NCI-H2107 (cell line): ENCODE measurements at regions not wholly inside any gene's neighbourhood (a gene's known extent, or its start where the extent isn't known, plus 50 kb on each side); places are given as distances from the start of the nearest gene placed in this dataset.
"Not testable (repeated sequence)": the region's sequence is repeated elsewhere in the genome, so short reads cannot be mapped to it uniquely, and the experiment has no call there.

Source experiments
- DNase-seq: peaks from one replicate; lab custom pipeline; 2025; lab: John Stamatoyannopoulos, UW

DNA sequence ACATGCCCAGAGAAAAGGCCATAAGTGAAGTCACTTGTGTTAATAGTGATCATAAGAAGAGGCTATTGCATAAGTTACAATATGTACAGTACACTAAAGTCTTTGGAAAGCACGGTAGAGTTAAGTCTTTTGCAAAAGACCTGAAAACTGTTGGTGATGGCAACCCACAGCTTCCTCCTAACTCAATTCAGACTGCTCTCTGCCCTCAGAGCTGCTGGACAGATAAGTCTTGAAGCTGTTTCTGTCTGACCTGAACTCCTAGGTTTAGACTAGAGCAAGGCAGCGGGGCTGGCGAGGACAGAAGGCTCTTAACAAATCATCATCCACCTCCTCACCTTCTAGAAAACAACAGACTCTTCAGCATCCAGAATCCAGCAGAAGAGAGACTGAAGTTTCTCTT, 125.4 kb downstream of the CD24 start:
- no peak for DNase-seq

DNA sequence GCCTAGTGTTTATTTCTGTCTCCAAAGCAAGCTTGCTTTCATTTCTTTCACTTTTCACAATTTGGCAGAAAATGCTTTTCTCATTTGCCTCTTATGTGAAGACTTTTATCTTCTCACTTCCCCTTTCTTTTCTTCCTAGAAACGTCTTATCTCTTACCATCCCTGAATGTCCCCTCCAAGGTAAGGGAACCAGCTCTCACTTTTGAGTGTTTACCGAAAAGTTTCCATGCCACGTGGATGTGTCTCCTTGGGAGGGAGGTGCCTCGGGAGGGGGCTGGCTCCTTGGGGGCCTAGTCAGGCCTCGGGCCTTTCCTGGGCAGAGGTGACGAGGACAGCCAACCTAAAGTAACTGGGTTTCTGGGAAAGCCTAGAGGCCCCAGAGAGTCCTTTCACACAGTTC, 127.4 kb downstream of the CD24 start:
- no peak for DNase-seq

DNA sequence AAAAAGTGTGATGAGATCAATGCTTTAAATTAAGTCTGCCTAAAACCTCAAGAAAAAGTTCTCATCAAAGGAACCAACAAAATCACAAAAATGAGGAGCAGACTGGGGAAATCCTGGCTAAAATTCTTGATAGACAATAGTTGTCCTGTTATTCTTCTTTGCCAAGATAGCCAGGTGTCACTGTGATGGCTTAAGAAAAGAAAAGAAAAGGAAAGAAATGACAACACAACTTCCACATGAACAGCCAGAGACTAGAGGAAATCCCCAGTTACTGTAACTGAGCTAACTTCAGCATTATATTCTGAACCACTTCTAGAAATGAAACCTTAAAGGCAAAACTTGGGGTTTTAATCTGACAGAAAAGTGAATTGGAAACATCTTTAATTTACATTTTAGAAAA, 129.6 kb downstream of the CD24 start:
- DNase-seq: no peak

DNA sequence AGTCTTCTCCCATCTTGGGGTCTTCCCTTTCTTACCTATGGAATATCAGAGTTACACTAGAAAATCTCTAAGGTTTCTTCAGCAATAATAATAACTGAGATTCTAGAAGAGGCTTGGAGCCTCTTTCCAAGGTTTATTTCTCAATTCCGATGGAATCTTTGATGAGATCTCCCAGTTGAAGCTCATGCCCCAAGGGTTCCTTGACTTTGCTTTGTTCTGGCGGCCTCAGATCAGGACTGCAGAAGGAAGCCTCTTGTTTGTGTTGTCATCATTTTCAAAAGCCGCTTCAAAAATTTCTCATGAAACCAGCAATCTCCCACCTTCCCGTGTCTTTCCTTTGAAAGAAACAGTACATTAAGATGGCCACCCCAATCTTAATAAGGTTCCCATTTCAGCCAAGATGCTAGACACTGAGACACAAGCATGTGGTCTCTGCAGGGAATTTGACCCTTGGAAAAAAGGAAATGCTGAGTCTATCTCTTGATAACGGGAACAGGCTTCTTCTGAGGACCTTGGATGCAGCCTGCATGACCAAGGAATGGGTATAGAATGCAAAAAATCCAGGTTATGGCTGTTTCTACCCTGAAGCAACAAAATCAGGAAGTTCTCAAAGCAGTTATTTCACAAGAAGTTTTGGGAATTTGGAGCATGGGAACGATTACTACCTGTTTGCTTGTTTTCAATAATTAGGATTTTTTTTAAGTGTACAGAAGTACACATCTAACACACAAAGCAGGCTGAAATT, 141.6 kb downstream of the CD24 start:
- no peak for DNase-seq

DNA sequence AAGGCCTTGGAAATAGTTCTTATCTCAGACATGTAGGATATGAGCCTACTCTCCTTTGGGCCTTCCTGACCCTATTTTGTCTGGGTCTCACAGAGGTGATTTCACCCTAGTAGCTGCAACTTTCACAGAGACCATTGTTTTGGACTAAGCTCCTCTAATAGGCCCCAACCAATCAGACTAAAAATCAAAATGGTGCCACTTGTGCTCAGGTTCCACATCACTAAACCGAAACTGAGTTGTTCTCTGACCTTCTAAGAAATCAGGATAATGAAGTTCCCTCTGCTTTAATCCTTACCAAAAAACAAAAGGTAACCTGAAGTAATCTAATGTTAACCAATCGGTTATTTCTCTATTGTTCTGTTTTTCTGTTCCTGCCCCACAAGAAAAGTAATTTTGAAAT, 143.6 kb downstream of the CD24 start:
- no peak for DNase-seq

DNA sequence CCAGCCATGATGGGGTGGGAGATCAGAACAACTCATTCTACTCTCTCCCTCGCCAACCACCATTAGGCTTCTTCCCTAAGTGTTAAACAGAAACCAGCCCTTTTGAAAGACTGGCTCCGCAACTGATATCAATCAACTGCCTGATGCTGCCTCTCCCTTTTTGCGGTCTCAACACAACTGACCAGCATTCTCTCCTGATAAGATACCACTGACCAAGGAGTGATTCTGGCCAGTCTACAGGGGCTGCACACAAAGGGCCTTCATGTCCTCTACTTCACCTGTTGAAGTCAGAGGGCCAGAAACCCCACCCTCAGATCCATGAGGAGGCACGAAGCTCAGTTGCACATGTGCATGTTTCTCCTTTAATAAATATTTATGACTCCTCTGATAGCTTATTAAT, 145.1 kb downstream of the CD24 start:
- DNase-seq: no peak

DNA sequence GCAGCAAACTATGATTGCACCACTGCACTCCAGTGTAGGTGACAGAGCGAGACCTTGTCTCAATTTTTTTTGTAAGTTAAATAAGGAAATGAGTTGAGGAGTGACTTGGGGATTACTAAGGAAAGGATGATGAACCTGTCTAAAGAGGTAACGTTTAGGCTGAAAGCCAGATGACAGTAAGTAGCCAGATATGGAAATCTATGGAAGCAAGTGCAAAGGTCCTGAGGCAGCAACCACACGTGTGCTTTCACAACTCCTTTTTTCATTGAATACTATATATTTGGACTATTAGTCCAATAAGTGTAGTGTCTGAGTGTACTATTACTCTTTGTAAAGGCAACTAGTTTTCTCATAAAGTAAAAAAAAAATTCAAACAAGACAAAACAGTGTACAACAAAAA, 147.4 kb downstream of the CD24 start:
- DNase-seq: no peak

DNA sequence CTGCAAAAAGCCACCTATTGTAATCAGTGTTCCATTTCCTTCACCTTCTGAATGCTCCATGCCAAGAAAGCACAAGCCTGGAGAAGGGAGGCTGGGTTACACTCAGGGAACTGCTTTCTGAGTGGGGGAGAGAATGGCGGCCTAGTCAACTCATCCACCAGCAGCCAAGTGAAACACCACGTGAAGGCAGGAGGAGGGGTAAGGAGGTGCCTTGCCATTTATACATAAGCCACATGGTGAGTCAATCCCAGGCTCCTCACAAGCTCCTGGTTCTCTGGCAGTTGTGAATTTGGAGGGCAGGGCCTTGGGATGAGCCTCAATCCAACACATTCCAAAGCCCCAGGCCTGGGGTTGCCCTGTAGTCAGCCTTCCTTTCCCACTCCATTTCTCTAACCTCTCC, 149.4 kb downstream of the CD24 start:
- no peak for DNase-seq

DNA sequence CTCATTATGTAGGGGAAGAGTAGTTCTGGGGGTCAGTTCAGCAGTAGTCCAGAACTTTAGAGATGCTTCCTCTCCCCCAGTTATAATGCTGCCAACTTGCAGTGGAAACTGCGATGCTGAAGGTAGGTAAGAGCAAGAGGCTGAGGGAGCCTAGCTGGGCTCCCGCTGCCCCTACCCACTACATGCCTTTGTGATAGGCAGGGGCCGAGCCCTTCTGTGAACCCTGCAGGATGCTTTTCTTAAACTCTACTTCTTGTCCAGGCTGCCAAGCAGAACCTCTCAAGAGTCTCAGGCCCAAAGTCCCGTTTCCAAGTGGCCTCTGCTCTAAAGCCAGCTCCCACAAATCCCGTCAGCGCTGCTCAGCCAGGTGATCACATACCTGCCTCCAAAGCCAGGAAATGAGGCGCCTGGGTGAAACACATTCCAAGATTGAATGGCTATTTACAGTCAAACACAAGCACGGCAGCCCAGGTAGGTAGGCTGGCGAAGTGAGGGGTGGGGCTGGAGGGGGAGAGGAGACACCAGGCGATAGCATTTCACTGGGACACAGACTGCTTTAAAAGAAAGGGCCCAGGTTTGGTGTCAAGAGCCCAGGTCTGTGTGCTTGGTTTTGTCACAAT, 150.7 kb downstream of the CD24 start:
- no peak for DNase-seq

DNA sequence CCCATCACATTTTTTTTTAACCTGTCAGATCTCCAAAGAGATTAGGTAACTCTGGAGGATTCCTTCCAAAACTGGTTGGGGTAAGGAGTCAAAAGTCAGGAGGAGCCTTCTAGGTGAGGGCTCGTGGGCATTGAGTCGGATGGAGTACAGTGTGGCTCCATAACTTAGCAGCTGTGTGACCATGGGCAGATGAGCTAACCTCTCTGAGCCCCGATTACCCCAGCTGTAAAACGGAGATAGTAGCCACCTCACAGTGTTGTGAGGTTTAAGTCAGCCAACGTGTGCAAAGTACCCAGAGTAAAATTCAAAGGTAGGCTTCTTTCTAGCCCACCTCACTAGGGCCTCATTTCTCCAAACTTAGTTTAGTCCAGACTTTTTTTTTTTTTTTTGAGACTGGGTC, 151.5 kb downstream of the CD24 start:
- no peak for DNase-seq

DNA sequence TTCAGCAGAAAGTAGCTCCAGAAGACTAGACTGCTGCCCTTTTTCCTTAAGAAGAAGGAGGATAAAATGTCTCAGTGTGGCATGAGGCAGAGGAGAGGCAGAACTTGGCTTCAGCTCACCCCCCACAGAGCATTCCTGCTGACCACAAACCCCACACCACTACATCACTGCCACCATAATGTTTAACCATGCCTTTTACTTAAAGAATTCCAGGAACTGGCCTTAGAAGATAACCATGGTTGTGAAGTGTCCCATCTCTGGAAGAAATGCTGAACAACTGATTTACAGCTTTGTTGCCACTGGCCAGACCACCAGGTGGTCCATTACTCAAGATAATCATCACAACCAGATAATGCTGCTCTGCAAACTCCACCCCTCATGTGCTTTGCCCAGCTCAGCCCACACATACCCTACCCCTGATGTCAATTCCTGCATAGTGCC, 154.1 kb downstream of the CD24 start:
- no peak for DNase-seq

DNA sequence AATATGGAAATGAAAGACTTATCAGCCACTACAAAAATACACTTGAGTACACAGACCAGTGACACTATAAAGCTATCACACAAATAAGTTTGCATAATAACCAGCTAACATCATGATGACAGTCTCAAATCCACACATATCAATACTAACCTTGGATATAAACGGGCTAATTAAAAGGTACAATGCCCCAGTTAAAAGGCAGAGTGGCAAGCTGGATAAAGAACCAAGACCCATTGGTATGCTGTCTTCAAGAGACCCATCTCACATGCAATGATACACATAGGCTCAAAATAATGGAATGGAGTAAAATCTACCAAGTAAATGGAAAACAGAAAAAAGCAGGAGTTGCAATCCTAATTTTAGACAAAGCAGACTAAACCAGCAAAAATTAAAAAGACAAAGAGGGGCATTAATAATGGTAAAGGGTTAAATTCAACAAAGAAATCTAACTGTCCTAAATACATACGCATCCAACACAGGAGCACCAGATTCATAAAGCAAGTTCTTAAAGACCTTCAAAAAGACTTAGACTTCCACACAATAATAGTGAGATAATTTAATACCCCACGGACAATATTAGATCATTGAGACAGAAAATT, 163.3 kb downstream of the CD24 start:
- DNase-seq: no peak

DNA sequence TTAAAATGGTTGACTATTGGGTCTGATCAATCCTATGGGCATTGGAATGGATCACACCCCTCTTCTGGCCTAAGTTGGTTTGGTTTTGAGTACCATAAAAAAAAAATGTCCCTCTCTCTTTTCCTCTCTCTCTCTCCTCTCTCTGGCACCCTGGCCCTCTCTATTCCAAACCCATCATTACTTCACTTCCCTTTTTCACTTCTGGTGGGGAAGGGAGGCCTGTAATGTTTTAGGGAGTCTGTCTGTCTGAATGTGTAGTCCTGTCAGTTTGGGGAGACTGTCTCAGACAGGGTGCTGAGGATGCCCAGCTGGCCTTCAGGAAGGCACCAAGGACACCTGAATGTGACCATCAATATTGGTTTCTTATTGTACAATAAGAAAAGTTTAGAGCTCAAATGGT, 165.8 kb downstream of the CD24 start:
- DNase-seq: no peak

DNA sequence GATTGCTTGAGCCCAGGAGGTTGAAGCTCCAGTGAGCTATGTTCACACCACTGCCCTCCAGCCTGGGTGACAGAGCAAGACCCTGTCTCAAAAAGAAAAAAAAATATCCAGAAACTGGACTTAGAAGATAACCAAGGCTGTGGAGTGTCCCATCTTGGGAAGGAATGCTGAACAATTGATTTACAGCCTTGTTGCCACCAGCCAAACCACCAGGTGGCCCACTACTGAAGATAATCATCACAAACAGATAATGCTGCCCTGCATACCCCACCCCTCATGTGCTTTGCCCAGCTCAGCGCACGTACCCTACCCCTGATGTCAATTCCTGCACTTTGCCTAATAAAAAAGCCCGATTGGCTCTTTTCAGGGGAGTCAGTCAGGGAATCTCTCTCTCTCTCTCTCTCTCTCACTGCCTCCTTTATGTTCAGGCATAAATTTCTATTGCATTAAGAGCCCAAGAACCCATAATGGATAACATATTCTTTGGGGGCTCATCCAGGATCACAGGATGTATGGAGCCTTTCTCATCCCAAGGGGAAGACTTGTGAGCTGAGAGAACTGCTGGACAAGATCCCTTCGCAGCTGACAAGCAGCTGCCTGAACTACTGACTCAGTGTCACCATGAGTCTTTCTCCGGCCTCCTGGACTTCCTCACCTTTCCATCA, 166.4 kb downstream of the CD24 start:
- DNase-seq: no peak

DNA sequence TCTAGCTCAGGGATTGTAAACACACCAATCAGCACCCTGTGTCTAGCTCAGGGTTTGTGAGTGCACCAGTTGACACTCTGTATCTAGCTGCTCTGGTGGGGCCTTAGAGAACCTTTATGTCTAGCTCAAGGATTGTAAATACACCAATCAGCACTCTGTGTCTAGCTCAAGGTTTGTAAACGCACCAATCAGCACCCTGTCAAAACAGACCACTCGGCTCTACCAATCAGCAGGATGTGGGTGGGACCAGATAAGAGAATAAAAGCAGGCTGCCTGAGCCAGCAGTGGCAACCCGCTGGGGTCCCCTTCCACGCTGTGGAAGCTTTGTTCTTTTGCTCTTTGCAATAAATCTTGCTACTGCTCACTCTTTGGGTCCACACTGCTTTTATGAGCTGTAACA, 168.3 kb downstream of the CD24 start:
- DNase-seq: not testable (repeated sequence)

DNA sequence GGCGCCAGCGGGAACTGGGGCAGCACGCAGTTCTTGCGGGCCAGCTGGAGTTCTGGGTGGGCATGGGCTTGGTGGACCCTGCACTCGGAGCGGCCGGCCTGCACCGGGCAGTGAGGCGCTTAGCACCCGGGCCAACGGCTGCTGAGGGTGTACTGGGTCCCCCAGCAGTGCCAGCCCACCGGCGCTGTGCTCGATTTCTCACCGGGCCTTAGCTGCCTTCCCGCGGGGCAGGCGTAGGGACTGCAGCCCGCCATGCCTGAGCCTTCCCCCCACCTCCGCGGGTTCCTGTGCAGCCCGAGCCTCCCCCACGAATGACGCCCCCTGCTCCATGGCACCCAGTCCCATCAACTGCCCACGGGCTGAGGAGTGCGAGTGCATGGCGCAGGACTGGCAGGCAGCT, 168.8 kb downstream of the CD24 start:
- no peak for DNase-seq

DNA sequence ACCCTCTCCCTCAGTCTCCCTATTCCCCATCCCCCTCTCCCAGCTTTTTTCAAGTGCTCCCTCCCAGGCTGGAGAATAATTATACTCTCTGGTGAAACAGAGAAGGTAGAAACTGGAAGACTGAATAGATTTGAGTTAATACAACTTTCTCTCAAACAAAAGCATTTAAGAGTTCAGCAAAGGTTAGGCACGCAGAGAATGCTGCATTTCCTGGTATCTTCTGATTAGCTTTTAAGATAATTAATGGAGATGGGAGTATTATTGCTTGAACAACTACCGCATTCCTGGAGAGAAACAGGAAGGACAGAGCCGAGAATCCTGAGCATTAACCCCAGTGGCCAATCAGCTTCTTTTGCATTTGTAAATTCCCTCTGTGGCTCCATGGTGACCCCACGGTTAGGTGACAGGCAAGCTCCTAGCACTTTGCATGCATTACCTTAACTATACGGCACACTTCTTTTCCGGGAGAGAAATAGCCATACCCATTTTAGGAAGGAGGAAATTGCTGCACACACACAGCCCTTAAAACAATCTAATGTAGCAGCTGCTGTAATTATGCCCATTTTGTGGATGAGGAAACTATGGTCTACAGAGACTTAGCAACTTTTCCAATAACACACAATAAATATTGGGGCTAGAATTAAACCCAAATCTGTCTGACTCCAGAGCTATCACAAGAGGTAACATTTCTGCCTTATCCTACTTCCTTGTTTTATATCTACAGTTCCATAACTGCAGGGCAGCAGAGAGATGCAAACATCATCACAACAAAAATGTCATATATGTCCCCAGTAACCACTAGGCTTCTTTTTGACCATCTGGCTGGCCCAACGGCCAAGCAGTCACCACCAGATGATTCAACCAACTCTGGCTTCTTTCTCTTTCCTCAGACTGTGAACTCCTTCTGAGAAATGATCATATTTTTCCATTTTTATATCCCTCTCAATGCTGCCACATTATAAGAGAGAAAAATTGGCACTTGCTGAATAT, 169.9 kb downstream of the CD24 start:
- DNase-seq: no peak

DNA sequence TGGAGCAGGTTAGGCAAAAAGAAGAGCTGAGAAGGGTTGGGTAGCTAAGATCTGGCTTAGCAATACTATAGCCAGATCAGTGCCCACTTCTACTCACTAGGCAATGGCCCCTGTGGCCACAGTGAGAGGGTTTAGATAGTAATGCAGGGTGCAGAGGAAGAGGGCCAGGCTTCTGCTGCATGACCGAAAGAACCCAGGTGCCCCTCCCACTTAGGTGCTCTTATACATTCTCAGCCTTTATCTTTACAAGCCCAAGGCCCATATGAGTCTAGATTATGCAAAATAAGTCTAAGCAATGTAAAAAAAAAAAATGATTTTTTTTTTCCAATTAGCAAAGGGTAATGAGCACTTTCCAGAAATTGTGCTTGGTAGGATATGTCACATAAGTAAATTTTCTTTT, 171.3 kb downstream of the CD24 start:
- no peak for DNase-seq

DNA sequence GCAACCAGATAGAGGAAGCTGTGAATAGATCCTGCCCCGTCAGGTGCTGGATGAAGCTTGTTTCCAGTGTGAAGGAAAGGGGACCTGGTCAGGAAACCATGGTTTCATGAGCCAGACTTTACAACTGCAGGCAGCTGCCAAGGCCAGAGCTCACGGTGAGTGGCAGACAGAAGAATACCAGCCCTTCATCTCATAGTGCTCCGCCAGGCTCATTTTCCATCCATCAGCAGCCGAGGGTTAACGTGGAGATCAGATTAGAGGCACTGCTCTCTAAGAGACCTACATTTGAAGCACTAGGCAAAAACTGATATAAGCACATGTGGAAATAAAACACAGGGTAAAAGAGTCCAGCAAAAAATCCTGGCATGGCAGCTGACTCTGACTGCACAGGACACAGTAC, 172.4 kb downstream of the CD24 start:
- DNase-seq: no peak

DNA sequence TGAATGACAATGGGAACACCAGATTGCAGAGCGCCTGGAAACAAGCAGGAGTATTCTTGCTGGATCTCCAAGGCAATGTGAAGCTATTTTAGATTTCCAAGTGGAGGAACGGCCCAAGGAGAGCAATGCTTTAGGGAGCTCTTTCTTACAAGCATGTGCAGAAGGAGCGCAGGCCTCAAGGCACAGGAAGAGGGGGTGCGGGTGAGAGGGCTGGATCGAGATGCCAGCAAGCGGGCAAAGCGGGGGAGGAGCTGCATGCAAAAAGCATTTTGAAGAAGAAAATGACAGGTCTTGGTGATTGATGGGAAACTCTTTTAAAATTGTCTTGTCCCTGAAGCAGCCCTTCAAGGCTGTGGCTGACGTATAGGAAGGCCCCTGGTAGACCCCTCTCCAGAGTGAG, 171.9 kb downstream of the QRSL1 start:
- no peak for DNase-seq

DNA sequence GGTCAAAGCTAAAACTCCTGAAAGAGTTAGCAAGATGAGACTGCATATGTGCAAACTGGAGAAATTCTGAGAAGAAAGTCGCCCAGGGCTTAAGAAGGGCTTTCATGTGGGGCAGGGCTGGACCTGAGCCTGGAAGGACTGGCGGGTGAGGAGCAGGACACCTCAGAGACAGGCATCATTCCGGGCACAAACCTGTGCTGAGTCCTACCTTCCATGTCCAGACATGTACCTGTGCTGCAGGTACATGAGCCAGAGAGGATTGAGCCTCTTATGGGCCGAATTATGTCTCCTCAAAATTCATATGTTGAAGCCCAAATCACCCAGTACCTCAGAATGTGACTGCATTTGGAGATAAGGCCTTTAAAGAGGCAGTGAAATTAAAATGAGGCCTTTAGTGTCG, 171.0 kb downstream of the QRSL1 start:
- DNase-seq: no peak
